OCI-LY7 (cell line): ENCODE measurements at regions not wholly inside any gene's neighbourhood (a gene's known extent, or its start where the extent isn't known, plus 50 kb on each side); places are given as distances from the start of the nearest gene placed in this dataset.
"Not testable (repeated sequence)": the region's sequence is repeated elsewhere in the genome, so short reads cannot be mapped to it uniquely, and the experiment has no call there.

Experiments
- CTCF ChIP-seq: fragments of 200-600 bp; sonication (generic); conservative IDR thresholded peaks from 2 replicates; pipeline ENCODE4 v1.5.1; 2014; ENCODE audit warnings: mild to moderate bottlenecking, antibody characterized with exemption, low read length, moderate library complexity, mixed read lengths
- EZH2phosphoT487 ChIP-seq: fragments of 200-600 bp; sonication (generic); IDR thresholded peaks from 2 replicates; pipeline ENCODE4 v1.6.1; 2018; ENCODE audit warnings: low read depth, borderline replicate concordance, mild to moderate bottlenecking, mixed run types, antibody characterized with exemption, low read length, moderate library complexity, mixed read lengths

GRCh38 chr2:97333674-97334073 is 220.7 kb downstream of the ANKRD36 start:
- TF ChIP-seq CTCF, EZH2phosphoT487: not testable (repeated sequence)
